ENCODE measurements at regions not wholly inside any gene's neighbourhood (a gene's known extent, or its start where the extent isn't known, plus 50 kb on each side); places are given as distances from the start of the nearest gene placed in this dataset.

- no peak for DNase-seq
Measured at GRCh38 chr5:159765760-159766517, 150.3 kb upstream of the ADRA1B start.

GRCh38 chr5:159768243-159768642 is 148.0 kb upstream of the ADRA1B start:
- no peak for DNase-seq

- DNase-seq, result no peak
Measured at GRCh38 chr5:159772698-159773061, 143.6 kb upstream of the ADRA1B start.

- DNase-seq, result peak; percentile 51 to 53
Measured at GRCh38 chr5:159773062-159773924, 143.0 kb upstream of the ADRA1B start.

- no peak for DNase-seq
Measured at GRCh38 chr5:159774476-159775031, 141.7 kb upstream of the ADRA1B start.

GRCh38 chr5:159775890-159776289 is 140.4 kb upstream of the ADRA1B start:
- no peak for DNase-seq

- DNase-seq, result no peak
Measured at GRCh38 chr5:159777049-159777660, 139.1 kb upstream of the ADRA1B start.

- no peak for DNase-seq
Measured at GRCh38 chr5:159779481-159779880, 136.8 kb upstream of the ADRA1B start.

- DNase-seq, result no peak
Measured at GRCh38 chr5:159780246-159780645, 136.0 kb upstream of the ADRA1B start.

GRCh38 chr5:159781626-159782157 is 134.6 kb upstream of the ADRA1B start:
- DNase-seq, result no peak

GRCh38 chr5:159782197-159782994 is 133.9 kb upstream of the ADRA1B start:
- DNase-seq, result no peak

- DNase-seq, result no peak
Measured at GRCh38 chr5:159782995-159783300, 133.3 kb upstream of the ADRA1B start.

GRCh38 chr5:159783726-159784247 is 132.5 kb upstream of the ADRA1B start:
- DNase-seq, result no peak

- no peak for DNase-seq
Measured at GRCh38 chr5:159784993-159785392, 131.3 kb upstream of the ADRA1B start.

GRCh38 chr5:159785656-159786055 is 130.6 kb upstream of the ADRA1B start:
- no peak for DNase-seq

- no peak for DNase-seq
Measured at GRCh38 chr5:159786201-159786600, 130.1 kb upstream of the ADRA1B start.

GRCh38 chr5:159786901-159787691 is 129.2 kb upstream of the ADRA1B start:
- DNase-seq, result no peak

- DNase-seq, result no peak
Measured at GRCh38 chr5:159787837-159788236, 128.4 kb upstream of the ADRA1B start.

GRCh38 chr5:159788835-159789331 is 127.4 kb upstream of the ADRA1B start:
- no peak for DNase-seq

GRCh38 chr5:159792180-159792579 is 124.1 kb upstream of the ADRA1B start:
- no peak for DNase-seq
